ENCODE measurements at regions not wholly inside any gene's neighbourhood (a gene's known extent, or its start where the extent isn't known, plus 50 kb on each side); places are given as distances from the start of the nearest gene placed in this dataset.

DNA sequence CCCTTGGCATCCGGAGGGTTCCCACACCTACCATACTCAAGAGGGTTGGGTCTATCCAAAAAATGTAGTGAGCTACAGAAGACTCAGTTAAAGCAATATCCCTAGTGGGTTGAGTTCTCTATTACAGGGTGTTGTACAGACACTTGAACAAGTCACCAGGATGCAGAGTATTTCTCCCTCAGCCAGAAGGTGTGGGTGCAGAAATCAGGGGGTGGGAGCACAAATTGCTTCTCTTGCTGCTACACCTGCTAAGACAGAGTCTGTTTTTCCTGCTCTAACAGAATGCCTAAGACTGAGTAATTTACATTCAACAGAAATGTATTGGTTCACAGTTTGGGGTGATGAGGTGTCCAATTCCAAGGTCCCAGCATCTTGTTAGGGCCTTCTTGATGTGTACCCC, 433.4 kb downstream of the TCERG1L start:
- TF ChIP-seq, protein P1, sequence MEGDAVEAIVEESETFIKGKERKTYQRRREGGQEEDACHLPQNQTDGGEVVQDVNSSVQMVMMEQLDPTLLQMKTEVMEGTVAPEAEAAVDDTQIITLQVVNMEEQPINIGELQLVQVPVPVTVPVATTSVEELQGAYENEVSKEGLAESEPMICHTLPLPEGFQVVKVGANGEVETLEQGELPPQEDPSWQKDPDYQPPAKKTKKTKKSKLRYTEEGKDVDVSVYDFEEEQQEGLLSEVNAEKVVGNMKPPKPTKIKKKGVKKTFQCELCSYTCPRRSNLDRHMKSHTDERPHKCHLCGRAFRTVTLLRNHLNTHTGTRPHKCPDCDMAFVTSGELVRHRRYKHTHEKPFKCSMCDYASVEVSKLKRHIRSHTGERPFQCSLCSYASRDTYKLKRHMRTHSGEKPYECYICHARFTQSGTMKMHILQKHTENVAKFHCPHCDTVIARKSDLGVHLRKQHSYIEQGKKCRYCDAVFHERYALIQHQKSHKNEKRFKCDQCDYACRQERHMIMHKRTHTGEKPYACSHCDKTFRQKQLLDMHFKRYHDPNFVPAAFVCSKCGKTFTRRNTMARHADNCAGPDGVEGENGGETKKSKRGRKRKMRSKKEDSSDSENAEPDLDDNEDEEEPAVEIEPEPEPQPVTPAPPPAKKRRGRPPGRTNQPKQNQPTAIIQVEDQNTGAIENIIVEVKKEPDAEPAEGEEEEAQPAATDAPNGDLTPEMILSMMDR (IDR thresholded peaks at IDR 0.05) = no peak
- TF ChIP-seq POLR2A (IDR thresholded peaks at IDR 0.05) = no peak
